Endothelial cell of umbilical vein (primary cell): ENCODE measurements at regions not wholly inside any gene's neighbourhood (a gene's known extent, or its start where the extent isn't known, plus 50 kb on each side); places are given as distances from the start of the nearest gene placed in this dataset.

Experiments used
- EZH2 ChIP-seq: IDR thresholded peaks from 2 replicates; pipeline ENCODE4 v1.6.1; 2012; ENCODE audit warnings: borderline replicate concordance, low read depth, mild to moderate bottlenecking, moderate library complexity, low read length, inconsistent platforms; ENCODE audit not compliant: severe bottlenecking
- FOS ChIP-seq: IDR thresholded peaks from 2 replicates; pipeline ENCODE4 v1.6.1; 2011; ENCODE audit warnings: mild to moderate bottlenecking, low read length, moderate library complexity, borderline replicate concordance; ENCODE audit not compliant: insufficient read depth
- JUN ChIP-seq: IDR thresholded peaks from 2 replicates; pipeline ENCODE4 v1.6.1; 2011; ENCODE audit warnings: borderline replicate concordance, low read depth; ENCODE audit not compliant: insufficient read length, insufficient read depth
- MYC ChIP-seq: IDR thresholded peaks from one replicate; pipeline ENCODE4 v1.6.1; 2011; ENCODE audit warnings: mild to moderate bottlenecking, low read depth, low read length
- POLR2A ChIP-seq: IDR thresholded peaks from 2 replicates; pipeline ENCODE4 v1.6.1; 2012; ENCODE audit warnings: low read depth, mild to moderate bottlenecking, control low read depth, low read length
- POLR2AphosphoS5 ChIP-seq: IDR thresholded peaks from 2 replicates; pipeline ENCODE4 v1.6.1; 2012; ENCODE audit warnings: low read depth, mild to moderate bottlenecking, control low read depth, low read length, moderate library complexity; ENCODE audit not compliant: insufficient read depth
- TF ChIP-seq, protein P1 (sequence below), 2 donors: IDR thresholded peaks; 1 replicate in 1 of 2; 2 replicates in 1 of 2; pipeline ENCODE4 v1.5.1; 2011; ENCODE audit warnings: low read length in 2 of 2, mild to moderate bottlenecking in 2 of 2, moderate library complexity in 2 of 2, control low read depth in 1 of 2, inconsistent platforms in 1 of 2, low read depth in 1 of 2; ENCODE audit not compliant: insufficient read depth in 1 of 2; ENCODE audit errors: extremely low read depth in 1 of 2
- TF ChIP-seq, protein P2 (sequence below): IDR thresholded peaks from 2 replicates; pipeline ENCODE4 v1.6.1; 2011; ENCODE audit not compliant: insufficient read depth, insufficient read length

DNA sequence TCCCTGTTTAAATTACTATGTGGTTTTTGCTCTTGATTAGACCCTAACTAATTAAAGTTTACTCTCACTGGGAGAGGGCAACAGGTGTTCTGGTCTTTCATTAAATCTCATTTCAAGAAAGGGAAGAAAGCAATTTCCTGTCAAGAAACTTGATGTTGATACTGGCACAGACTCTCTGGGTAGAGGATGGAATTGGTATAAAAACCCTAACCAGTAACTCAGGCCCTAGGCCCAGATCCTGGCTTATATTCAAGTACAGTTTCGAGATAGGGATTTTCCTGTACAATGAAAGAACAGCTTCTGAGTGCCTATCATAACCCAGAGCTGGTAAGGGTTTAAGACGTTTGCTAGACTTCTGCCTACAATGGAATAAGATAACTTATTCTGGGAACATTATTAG is 61.6 kb upstream of the ACYP2 start:
- TF ChIP-seq, protein P1, sequence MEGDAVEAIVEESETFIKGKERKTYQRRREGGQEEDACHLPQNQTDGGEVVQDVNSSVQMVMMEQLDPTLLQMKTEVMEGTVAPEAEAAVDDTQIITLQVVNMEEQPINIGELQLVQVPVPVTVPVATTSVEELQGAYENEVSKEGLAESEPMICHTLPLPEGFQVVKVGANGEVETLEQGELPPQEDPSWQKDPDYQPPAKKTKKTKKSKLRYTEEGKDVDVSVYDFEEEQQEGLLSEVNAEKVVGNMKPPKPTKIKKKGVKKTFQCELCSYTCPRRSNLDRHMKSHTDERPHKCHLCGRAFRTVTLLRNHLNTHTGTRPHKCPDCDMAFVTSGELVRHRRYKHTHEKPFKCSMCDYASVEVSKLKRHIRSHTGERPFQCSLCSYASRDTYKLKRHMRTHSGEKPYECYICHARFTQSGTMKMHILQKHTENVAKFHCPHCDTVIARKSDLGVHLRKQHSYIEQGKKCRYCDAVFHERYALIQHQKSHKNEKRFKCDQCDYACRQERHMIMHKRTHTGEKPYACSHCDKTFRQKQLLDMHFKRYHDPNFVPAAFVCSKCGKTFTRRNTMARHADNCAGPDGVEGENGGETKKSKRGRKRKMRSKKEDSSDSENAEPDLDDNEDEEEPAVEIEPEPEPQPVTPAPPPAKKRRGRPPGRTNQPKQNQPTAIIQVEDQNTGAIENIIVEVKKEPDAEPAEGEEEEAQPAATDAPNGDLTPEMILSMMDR (IDR thresholded peaks at IDR 0.05; ENCODE audit: extremely low read depth in 1 of 2, insufficient read depth in 1 of 2, low read depth in 1 of 2, low read length in 2 of 2): no peak
- TF ChIP-seq FOS (no peak), MYC (no peak), POLR2A (no peak), EZH2 (no peak), JUN (no peak), POLR2AphosphoS5 (no peak)
- TF ChIP-seq, protein P2, sequence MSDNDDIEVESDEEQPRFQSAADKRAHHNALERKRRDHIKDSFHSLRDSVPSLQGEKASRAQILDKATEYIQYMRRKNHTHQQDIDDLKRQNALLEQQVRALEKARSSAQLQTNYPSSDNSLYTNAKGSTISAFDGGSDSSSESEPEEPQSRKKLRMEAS: no peak
